ENCODE measurements at regions not wholly inside any gene's neighbourhood (a gene's known extent, or its start where the extent isn't known, plus 50 kb on each side); places are given as distances from the start of the nearest gene placed in this dataset.

DNA sequence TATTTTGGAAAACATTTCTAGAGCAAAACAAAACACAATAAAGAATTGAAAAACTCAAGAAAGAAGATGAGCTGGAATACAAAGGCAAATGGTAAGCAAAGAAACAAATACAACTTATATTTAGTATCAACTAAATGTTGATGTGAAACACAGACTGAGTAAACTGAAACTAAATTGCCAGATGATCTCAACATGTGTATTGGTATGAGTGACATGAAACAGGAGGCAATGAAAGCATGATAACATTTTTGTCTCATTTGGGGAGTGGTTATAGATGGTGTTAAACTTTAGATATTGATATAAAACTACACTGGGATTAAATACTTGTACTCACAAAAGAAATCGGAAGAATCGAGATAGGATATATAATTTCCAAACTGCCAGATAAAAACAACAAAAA, 805.6 kb upstream of the CXADR start:
- DNase-seq, result no peak

DNA sequence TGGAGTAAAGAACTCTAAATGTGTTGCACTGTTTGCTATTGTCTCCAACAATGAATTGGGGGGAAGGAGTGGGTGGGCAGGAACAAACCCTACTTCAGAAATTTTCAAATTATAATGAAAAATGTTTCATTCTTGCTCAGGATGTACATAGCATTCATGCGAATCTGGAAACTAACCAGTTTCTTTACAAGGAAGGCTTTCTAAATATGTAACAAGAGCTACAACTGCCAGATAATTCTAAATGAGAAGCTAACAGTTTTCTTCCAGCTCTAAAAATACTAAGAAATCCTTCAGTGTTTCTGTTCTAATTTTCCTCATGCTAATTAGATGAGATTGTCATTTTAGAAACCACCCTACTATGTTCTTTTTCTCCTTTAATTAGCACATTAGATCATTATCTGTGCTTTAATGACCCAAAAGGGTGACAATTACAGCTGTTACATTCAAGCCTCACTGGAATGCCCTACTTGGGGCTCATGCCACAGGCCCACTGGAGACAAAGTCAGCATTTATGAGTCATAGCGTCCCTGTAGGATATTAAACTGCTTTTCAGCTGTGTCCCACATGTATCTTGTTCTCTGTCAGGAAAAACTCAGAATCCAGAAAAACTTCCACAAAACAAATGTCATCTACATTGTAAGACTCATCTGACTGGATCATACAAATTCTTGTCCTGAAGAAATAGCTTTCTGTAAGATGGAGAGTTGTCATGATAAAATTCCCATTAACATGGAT, 804.6 kb upstream of the CXADR start:
- no peak for DNase-seq

- no peak for DNase-seq
Observed at GRCh38 chr21:16709866-16710550, 802.8 kb upstream of the CXADR start.

GRCh38 chr21:16711757-16712156, 801.1 kb upstream of the CXADR start:
- DNase-seq, result no peak

GRCh38 chr21:16713331-16714117, 799.3 kb upstream of the CXADR start:
- DNase-seq, result no peak

DNA sequence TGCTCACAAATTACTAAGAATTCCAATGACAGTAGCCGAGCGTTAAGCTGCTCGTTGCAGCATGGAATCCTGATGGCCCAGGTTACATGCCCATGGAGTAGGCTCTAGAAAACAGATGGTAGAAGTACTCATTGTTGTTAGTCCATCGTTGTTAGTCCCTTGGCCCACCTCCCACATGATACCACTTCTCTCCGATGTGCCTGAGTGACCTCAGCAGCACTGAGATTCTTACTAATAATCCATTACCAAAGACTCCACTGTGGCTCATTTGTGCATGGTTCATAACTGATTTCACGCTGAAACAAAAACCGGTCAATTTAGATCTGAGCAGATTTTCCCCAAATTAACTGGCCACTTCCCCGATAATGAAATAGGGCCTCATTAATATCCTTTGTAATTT, 772.3 kb upstream of the CXADR start:
- DNase-seq, result no peak

DNA sequence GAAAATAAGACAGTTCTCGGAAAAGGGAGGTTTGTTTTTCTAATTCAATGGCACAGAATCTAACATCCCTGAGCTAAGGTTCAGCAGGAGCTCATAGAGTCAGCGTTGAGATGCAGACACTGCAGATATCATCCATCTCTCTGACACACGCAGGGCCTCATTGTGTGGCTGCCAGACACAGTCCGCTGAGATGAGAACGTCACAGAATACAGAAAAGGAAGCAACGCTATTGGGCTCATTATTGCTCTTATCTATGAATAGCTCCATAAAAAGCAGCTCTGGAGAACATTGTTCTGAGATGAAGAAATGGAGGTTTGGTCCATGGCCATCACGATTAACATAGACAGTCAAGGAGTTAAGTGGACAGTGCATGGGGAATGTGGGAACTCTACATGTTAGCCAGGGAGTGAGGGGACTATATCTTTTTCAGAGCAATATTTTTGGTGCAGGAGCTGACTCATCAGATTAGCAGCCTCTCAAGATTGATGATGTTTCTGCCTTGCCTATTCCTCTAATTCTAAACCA, 771.6 kb upstream of the CXADR start:
- no peak for DNase-seq

DNA sequence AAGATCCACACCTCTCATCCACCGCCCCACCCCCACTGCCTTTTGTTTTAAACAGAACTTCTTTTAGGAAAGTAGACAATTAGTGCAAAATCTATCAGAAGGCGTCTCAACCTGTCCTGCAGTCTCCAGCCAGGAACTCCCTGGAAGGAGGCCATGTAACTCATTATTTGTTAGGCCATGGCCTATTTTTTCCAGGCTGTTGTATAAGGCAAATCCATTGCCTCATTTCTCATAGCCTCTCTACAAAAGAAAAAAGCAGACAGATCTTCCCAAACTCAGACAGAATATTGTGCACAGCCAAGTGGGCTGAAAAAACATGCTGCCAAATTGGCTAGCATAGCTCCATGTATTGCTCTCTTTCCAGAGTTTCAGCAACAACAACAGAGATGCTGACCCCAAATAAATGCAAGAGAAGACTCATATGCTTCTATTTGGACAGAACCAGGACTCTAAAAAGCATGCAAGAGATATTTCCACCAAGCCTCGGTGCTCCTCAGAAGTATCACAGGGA, 770.7 kb upstream of the CXADR start:
- no peak for DNase-seq

DNA sequence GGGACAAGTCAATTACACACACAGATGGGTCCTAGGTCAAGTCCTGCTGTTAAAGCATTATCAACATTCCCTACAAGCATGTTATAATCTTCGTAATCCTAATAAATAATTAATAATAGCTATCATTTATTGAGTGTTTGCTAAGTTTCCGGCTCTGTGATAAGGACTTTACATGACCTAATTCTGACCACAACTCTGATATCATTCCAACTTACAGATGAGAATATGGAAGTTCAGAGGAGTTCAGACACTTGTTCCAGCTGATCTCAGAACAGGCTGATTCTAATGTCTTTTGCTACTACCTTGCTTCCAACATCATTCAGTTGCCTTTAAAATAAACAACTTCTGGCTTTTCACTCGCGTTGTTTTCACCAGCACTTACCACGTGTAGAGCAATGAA, 770.1 kb upstream of the CXADR start:
- DNase-seq, result no peak

DNA sequence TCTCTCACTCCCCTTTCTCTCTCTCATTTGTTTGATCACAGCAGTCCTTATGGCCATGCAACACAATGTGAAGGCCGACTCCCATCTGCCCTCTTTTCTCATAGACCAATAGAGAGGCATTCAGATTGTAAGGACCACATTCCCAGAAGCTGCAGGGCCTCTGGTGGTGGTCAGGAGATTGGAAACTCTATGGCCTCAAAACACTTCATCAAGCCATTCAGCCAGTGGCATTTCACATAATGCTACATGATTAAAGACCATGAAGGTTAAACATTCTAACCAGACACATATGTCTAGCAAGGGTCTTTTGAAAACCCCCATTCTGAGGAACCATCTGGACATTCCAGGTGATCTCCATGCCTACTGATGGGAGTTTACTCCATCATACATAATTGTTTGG, 769.5 kb upstream of the CXADR start:
- DNase-seq, result no peak

- no peak for DNase-seq
Observed at GRCh38 chr21:16750926-16751325, 761.9 kb upstream of the CXADR start.

- DNase-seq, result no peak
Observed at GRCh38 chr21:16751695-16752474, 761.0 kb upstream of the CXADR start.

DNA sequence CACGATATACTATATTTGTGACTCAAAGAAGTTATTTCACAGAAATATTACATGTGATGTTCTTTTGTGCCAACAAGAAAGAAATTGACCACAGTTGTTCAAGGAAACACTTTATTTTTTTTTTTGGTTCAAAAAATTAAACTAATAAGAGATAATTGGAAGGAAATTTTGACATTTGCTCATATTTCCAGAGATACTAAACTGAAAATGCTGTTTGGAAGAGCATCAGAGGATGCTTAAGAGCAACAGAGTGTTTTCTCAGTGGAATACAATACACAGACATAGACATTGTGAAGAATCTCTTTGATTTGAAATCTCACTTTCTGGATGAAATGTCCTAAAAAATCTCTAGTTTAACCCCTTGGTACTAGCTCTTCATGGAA, 760.4 kb upstream of the CXADR start:
- no peak for DNase-seq

DNA sequence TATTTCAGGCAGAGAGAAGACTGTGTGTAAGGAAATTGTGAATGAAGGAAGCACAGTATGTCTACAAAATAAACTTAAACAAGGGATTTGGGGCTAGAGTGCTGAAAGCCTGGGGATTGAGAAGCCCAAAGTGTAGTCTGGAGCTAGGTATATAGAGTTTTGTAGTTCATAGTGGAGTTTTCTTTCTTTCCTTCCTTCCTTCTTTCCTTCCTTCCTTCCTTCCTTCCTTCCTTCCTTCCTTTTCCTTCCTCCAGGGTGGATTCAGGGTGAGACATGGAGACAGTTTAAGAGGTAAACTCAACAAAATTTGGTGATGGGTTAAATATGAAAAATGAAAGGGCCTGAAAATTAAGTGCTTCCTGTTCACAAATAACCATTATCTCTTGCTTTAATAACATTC, 757.8 kb upstream of the CXADR start:
- DNase-seq, result no peak

DNA sequence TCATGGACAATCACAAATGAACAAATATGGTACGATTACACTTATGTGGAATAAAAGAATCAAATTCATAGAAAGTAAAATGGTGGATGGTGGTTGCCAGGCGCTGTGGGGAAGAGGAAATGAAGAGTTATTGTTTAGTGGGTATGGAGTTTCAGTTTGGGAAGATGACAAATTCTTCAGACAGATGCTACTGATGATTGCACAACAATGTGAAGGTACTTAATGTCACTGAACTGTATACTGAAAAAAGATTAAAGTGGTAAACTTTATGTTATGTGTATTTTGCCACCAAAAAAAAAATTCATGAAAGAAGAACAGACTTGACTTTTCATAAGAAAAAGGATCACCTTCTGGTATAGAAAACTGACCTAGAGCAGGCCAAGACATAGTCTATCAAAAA, 745.6 kb upstream of the CXADR start:
- DNase-seq, result no peak

DNA sequence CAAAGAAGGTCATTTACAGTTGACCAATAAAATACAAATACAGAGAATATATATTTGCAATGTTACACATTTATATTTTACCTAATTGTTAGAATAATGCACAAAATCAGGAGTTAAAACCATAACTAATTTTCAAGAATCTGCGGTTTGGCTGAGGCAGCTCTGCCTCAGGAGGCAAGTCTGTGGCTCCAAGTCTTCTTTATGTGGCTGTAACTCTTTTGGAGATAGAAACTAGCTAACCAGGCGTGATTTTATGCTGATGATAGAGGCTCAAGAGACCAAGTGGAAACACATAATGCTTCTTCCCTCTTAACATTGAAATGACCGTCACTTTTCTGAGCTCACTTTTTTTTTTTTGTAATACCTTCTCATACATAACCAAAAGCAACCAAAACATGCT, 744.7 kb upstream of the CXADR start:
- no peak for DNase-seq

DNA sequence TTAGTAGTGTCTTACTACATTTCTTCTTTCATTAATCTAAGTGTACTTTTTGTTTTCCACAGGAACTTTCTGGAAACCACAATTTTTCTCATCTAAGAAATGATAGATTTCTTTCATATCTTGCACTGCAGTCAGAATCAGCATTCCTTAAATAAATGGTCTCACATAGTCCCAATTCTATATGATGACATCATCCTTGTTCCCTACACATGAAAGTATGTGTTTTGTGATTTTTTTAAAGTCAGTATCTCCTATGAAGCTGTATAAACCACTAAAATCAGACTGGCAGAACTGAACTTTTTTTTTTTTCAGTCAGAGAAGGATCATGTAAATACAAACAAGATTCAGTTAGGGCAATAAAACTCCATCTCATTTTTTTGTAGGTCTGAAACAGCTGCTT, 742.6 kb upstream of the CXADR start:
- DNase-seq, result no peak

- DNase-seq, result no peak
Observed at GRCh38 chr21:16773206-16773605, 739.6 kb upstream of the CXADR start.

- DNase-seq, result no peak
Observed at GRCh38 chr21:16775076-16775475, 737.8 kb upstream of the CXADR start.

GRCh38 chr21:16777041-16777720, 735.7 kb upstream of the CXADR start:
- no peak for DNase-seq

- DNase-seq, result no peak
Observed at GRCh38 chr21:16788584-16788983, 724.3 kb upstream of the CXADR start.

GRCh38 chr21:16789636-16790035, 723.2 kb upstream of the CXADR start:
- no peak for DNase-seq
